HG02981 (cell line): ENCODE measurements at regions not wholly inside any gene's neighbourhood (a gene's known extent, or its start where the extent isn't known, plus 50 kb on each side); places are given as distances from the start of the nearest gene placed in this dataset.
"Not testable (repeated sequence)": the region's sequence is repeated elsewhere in the genome, so short reads cannot be mapped to it uniquely, and the experiment has no call there.

ENCODE experiments used
- ATAC-seq: cut with Tn5 transposase; IDR thresholded peaks from one replicate; pipeline ENCODE4 v1.9.1; 2021; ENCODE audit warnings: mild to moderate bottlenecking, moderate library complexity; ENCODE audit not compliant: unreplicated experiment

- no peak for ATAC-seq
Observed at GRCh38 chr5:112570708-112571444, 151.8 kb upstream of the EPB41L4A start.

- no peak for ATAC-seq
Observed at GRCh38 chr5:112573441-112573840, 154.4 kb upstream of the EPB41L4A start.

- ATAC-seq, result no peak
Observed at GRCh38 chr5:112574536-112574935, 155.5 kb upstream of the EPB41L4A start.

GRCh38 chr5:112576298-112576925, 157.3 kb upstream of the EPB41L4A start:
- no peak for ATAC-seq

GRCh38 chr5:112579599-112580170, 158.0 kb upstream of the APC start:
- no peak for ATAC-seq

GRCh38 chr5:112581811-112582320, 155.8 kb upstream of the APC start:
- ATAC-seq, result no peak

- no peak for ATAC-seq
Observed at GRCh38 chr5:112583166-112583565, 154.5 kb upstream of the APC start.

GRCh38 chr5:112584781-112585180, 152.9 kb upstream of the APC start:
- ATAC-seq, result no peak

- no peak for ATAC-seq
Observed at GRCh38 chr5:112586596-112587062, 151.1 kb upstream of the APC start.

- not testable (repeated sequence) for ATAC-seq
Observed at GRCh38 chr5:112590858-112591257, 146.8 kb upstream of the APC start.

- ATAC-seq, result no peak
Observed at GRCh38 chr5:112594095-112594850, 143.4 kb upstream of the APC start.

GRCh38 chr5:112594941-112595340, 142.7 kb upstream of the APC start:
- no peak for ATAC-seq

GRCh38 chr5:112597831-112598230, 139.9 kb upstream of the APC start:
- ATAC-seq, result no peak

- ATAC-seq, result not testable (repeated sequence)
Observed at GRCh38 chr5:112600510-112600909, 137.2 kb upstream of the APC start.

- ATAC-seq, result no peak
Observed at GRCh38 chr5:112604732-112605630, 132.7 kb upstream of the APC start.

- no peak for ATAC-seq
Observed at GRCh38 chr5:112608975-112609374, 128.7 kb upstream of the APC start.

GRCh38 chr5:112612663-112613062, 125.0 kb upstream of the APC start:
- no peak for ATAC-seq

GRCh38 chr5:112614285-112614684, 123.4 kb upstream of the APC start:
- no peak for ATAC-seq

- ATAC-seq, result no peak
Observed at GRCh38 chr5:112614986-112615385, 122.7 kb upstream of the APC start.
